Chondrocyte (in vitro differentiated cells): ENCODE measurements at regions not wholly inside any gene's neighbourhood (a gene's known extent, or its start where the extent isn't known, plus 50 kb on each side); places are given as distances from the start of the nearest gene placed in this dataset.
A peak's percentile ranks its signal among the peaks of the same experiment; 100 is the strongest.

ENCODE experiments used
- DNase-seq: peaks from one replicate; pipeline ENCODE4 v3.0.0; 2021; ENCODE audit warnings: mixed read lengths, low spot score
- H3K27ac Mint-ChIP-seq: one replicate; pipeline ENCODE4 v1.8.0; 2021; ENCODE audit warnings: mild to moderate bottlenecking, moderate library complexity, mixed read lengths; ENCODE audit not compliant: unreplicated experiment
- H3K27me3 Mint-ChIP-seq: 2 replicates; pipeline ENCODE4 v1.8.0; 2021; ENCODE audit warnings: low read depth, mixed read lengths
- H3K36me3 Mint-ChIP-seq: 2 replicates; pipeline ENCODE4 v1.8.0; 2021; ENCODE audit warnings: low read depth, mixed read lengths
- H3K4me1 Mint-ChIP-seq: 2 replicates; pipeline ENCODE4 v1.8.0; 2021; ENCODE audit warnings: low read depth, mild to moderate bottlenecking, mixed read lengths
- H3K4me3 Mint-ChIP-seq: one replicate; pipeline ENCODE4 v1.8.0; 2021; ENCODE audit warnings: mild to moderate bottlenecking, moderate library complexity, mixed read lengths; ENCODE audit not compliant: unreplicated experiment
- H3K9me3 Mint-ChIP-seq: 2 replicates; pipeline ENCODE4 v1.8.0; 2021; ENCODE audit warnings: low read depth, mixed read lengths
- CTCF ChIP-seq: fragments of 200-600 bp; sonication (generic); IDR thresholded peaks from 2 replicates; pipeline ENCODE4 v1.5.0; 2021; ENCODE audit warnings: antibody characterized with exemption, mild to moderate bottlenecking, moderate library complexity

- no peak for TF ChIP-seq CTCF
- H3K4me1 Mint-ChIP-seq, result peaks cover 30% of the 10 kb centered on the region
Observed at GRCh38 chr10:59000162-59000825, 176.1 kb upstream of the PHYHIPL start.

GRCh38 chr10:59002011-59002410 is 174.4 kb upstream of the PHYHIPL start:
- no peak for DNase-seq
- H3K36me3 Mint-ChIP-seq, result peaks cover 1% of the 10 kb centered on the region
- no peak overlapping the region for H3K27ac Mint-ChIP-seq

More at GRCh38 chr10:59000162-59000825, 176.1 kb upstream of the PHYHIPL start:
- Mint-ChIP-seq H3K36me3 (no peaks in the 10 kb centered on the region), H3K27ac (no peak overlapping the region), H3K9me3 (no peaks in the 10 kb centered on the region), H3K4me3 (no peak overlapping the region), H3K27me3 (no peaks in the 10 kb centered on the region)
- no peak for DNase-seq

GRCh38 chr10:59003203-59003602 is 173.2 kb upstream of the PHYHIPL start:
- Mint-ChIP-seq H3K4me3 (no peak overlapping the region), H3K9me3 (peaks cover 4% of the 10 kb centered on the region), H3K27ac (no peak overlapping the region), H3K4me1 (peaks cover 37% of the 10 kb centered on the region), H3K27me3 (no peaks in the 10 kb centered on the region), H3K36me3 (peaks cover 1% of the 10 kb centered on the region)
- DNase-seq, result no peak
- TF ChIP-seq CTCF, result no peak

More at GRCh38 chr10:59002011-59002410, 174.4 kb upstream of the PHYHIPL start:
- H3K27me3 Mint-ChIP-seq, result no peaks in the 10 kb centered on the region
- peaks cover 4% of the 10 kb centered on the region for H3K9me3 Mint-ChIP-seq
- no peak overlapping the region for H3K4me3 Mint-ChIP-seq
- TF ChIP-seq CTCF, result no peak
- peaks cover 42% of the 10 kb centered on the region for H3K4me1 Mint-ChIP-seq

GRCh38 chr10:59004392-59004791 is 172.1 kb upstream of the PHYHIPL start:
- TF ChIP-seq CTCF, result no peak
- Mint-ChIP-seq H3K4me3 (no peak overlapping the region), H3K27ac (no peak overlapping the region), H3K27me3 (no peaks in the 10 kb centered on the region), H3K36me3 (peaks cover 1% of the 10 kb centered on the region), H3K4me1 (peaks cover 29% of the 10 kb centered on the region), H3K9me3 (peaks cover 4% of the 10 kb centered on the region)
- no peak for DNase-seq

- H3K27me3 Mint-ChIP-seq, result no peaks in the 10 kb centered on the region
- peak overlapping the region; percentile 84 for H3K27ac Mint-ChIP-seq
- H3K4me1 Mint-ChIP-seq, result peaks cover 19% of the 10 kb centered on the region
- H3K9me3 Mint-ChIP-seq, result peaks cover 4% of the 10 kb centered on the region
- H3K4me3 Mint-ChIP-seq, result no peak overlapping the region
- TF ChIP-seq CTCF, result no peak
- peaks cover 1% of the 10 kb centered on the region for H3K36me3 Mint-ChIP-seq
- no peak for DNase-seq
Observed at GRCh38 chr10:59006511-59007306, 169.7 kb upstream of the PHYHIPL start.
